GM21528 (cell line): ENCODE measurements at regions not wholly inside any gene's neighbourhood (a gene's known extent, or its start where the extent isn't known, plus 50 kb on each side); places are given as distances from the start of the nearest gene placed in this dataset.
"Not testable (repeated sequence)": the region's sequence is repeated elsewhere in the genome, so short reads cannot be mapped to it uniquely, and the experiment has no call there.

Source experiments
- ATAC-seq: cut with Tn5 transposase; IDR thresholded peaks from one replicate; pipeline ENCODE4 v1.9.1; 2021; ENCODE audit warnings: mild to moderate bottlenecking, moderate library complexity; ENCODE audit not compliant: unreplicated experiment, low FRiP score

DNA sequence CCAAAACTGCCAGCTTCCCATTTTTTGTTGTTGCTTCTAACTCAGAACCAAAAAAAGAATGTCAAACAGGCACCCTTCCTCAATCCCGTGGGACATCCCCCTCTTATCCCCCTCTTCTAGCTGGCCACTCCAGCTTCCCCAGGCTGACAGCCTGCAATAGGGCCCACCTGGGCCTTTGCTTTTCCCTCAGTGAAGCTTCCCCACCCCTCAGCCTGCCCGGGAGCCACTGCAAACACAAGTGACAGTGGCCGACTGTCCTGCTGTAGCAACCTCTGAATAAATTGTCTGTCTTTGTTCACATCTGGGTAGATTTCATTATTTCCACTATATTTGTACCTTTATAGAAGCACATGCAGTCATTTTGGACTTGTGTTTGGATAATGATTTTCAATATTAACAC lies 245.3 kb downstream of the GADD45G start:
- ATAC-seq: no peak

DNA sequence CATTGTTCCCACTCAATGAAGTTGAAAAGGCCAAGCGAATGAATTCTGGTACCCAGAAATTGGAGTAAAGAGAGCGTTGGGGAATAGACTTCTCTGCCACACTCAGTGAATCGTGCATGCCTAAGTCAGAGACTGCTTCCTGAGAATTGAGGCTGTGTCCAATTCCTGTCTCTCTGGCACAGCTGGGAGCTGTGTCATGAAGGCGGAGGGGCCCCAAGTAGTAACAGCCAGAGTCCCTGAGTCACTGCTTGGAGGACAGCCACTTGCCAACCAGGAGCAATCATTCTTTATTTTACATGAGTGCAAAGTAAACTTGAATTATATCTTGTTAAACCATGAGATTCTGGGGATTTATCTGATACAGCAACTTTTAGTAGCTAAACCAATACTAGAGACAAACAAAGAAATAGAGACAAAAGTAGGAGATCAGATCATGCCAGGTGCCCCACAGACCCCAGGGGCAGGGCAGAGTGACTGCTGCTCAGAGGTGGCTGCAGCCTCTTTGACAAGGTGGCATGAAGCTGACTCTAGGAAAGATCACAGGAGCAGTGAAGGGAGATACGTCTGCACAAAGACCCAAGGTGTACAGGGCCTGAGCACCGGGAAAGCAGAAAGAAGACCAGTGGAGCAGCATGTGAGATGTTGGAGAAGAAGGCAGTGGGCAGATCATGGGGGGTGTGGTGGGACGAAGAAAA lies 246.0 kb downstream of the GADD45G start:
- no peak for ATAC-seq

DNA sequence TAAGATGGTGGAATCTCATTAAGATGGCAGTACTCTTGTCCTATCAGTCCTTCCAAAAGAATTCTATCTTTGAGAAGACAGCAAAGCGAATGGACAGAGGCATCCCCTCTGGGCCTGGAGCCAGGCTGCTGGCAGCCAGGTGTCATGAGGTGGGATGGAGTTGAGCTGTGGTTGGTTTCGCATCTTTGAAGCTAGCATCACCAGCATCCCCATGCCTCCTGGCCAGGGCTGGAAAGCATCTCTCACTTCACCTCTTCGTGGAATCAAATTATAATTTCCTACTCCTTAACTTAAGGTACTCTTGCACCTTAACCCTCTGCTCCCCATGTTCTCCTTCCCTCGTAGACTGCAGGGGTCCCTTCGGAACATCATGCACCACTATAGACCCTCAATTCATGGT lies 248.3 kb downstream of the GADD45G start:
- no peak for ATAC-seq

DNA sequence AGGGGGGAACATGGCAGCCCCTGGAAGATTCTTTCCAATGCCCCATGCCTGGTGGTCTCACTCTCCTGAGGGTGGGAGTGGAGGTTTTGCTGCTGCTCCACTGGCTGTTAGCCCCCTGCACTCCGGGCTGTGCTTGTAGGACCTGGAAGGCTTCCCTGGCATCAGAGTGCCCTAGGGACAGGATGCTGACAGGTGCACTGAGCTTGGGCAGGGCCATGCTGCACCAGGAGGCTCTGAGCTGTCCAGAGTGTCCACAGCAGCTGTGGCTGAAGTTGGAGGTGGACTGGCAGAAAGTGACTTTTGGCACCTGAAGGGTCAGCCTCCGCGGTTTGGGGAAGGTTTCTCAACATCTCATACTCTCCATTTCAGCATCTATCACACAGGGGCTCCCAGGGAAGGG lies 249.1 kb downstream of the GADD45G start:
- no peak for ATAC-seq

DNA sequence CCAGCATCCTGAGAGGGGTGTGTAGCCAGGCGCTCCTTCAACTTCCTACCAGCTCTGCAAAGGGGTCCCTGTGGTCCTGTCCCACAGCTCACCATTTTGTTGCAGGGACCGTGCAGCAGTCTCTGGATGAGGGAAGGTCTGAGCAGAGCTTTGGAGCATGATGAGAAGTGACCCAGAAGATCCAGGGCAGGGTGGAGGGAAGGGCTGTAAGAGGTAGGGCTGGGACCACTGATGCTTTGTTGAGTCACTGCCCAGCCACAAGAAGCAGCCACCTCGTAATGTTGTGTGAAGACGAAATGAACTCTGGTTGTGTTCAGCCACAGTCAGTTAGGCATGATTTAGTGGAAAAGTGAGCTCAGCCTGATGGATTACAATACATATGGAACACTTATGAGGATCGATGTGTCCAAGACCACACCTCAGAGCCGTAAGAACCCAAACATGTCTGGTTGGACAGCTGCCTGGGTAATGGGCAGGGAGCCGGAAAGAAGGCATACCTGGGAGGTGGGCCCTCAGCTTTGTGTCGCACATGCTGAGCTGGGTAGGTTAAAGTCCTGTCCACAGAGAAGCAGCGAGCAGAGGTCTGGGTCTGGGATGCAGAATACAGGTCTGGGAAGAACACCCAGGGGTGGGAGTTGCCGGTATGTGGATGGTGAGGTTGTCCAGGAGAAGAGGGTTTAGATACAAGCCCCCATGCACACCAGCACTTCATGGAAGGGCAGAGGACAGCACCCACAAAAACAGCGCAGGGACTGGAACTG lies 250.1 kb downstream of the GADD45G start:
- ATAC-seq: no peak

DNA sequence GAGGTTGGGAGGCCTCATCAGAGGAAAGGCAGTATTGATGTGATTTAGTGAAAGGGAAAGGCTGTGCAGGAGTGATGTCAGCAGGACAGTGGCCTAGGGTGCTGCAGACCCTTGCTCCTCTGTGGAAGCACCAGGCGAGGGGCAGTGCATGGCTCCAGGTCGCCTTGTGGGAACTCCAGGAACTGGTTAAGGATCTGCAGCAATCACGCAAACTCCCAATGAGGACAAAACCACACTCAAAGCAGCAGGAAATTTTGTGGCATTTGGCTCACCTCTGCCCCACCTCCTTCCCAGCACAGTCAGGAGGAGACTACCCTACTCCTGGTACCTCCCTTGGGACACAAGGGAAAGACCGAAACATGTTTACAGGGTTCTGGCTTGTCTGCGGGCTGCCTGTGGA lies 251.5 kb downstream of the GADD45G start:
- ATAC-seq: not testable (repeated sequence)

DNA sequence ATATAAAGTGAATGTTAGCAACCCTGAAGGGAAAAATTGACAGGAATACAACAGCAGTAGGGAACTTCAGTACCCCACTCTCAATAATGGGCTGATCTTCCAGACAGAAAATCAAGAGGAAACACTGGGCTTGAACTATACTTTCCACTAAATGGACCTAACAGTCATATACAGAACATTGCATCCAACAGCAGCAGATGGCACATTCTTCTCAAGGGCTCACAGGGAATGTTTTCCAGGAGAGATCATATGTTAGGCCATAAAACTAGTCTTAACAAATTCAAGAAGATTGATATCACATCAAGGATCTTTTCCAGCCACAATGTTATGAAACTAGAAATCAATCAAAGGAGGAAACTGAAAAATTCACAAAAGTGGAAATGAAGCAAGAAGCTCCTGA lies 252.1 kb downstream of the GADD45G start:
- not testable (repeated sequence) for ATAC-seq

DNA sequence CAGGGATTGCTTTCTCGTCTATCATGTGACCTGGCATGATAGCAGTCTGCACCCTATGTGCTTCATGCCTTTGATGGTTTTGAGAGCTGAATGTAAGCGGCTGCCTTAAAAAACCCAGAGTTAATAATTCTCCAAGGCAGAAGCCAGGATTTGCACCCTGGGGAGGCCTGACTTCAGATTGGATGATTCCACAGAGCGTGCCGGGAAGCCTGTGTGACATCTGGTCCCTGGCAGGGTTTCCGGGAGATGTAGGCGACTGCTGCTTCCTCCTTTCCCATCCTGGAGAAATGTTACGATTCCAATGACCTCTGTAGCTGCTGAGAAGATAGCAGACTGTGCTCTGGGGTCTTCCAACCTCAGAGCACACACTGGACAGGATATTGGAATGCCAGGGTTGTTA lies 255.0 kb downstream of the GADD45G start:
- ATAC-seq: not testable (repeated sequence)

DNA sequence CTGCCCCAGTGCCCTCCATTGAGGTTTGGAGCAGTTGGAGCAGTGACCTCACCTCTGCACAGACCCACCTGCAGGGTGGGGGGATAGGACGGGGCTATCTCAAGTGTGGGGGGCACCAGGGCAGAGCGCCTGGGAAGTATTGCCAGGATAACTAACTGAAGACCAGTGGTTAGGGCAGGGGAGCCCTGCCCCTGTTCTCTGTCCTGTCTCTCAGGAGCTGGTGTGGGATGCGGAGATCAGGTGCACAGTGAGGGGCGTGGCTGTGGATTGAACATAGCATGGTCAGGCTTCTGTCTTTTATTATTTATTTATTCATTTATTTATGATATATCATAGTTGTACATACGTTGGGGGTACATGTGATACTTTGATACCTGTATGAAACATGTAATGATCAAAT lies 256.6 kb downstream of the GADD45G start:
- not testable (repeated sequence) for ATAC-seq

DNA sequence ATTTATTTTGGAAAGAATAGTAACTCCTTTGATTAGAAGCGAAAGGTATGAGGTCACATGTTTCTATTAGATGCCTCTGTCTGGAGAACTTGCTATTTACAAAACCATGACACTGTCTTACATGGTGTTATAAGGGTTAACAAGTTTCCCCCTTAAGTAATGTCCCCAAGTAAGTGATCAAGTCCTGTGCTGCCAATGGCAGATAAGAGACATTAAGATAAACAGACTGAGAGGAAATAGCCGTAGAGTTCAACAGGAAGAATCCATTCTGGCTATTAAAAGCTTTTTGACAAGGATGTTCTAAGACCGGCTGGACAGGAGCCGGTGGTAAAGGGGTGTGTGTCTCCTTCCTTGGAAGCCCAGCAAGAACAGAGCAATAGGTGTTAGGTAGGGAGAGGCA lies 257.5 kb downstream of the GADD45G start:
- no peak for ATAC-seq

DNA sequence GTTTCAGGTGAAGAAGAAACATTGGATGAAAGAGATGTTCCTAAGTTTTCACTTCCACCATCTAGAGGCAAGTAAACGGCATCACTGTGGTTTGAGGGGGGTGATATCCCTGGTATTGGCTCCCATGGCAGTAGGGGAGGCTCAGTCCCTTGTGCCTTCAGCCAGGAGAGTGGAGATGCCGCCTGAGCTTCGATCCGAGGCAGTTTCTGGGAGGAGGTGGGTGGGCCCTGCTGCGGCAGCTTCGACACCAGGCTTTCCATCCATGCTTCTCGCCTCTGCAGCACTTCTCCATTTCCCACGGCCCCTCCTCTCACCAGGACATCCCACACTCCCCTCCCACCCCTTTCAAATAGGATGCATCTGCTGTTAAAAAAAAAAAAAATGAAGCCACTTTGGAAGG lies 258.3 kb downstream of the GADD45G start:
- ATAC-seq: no peak

DNA sequence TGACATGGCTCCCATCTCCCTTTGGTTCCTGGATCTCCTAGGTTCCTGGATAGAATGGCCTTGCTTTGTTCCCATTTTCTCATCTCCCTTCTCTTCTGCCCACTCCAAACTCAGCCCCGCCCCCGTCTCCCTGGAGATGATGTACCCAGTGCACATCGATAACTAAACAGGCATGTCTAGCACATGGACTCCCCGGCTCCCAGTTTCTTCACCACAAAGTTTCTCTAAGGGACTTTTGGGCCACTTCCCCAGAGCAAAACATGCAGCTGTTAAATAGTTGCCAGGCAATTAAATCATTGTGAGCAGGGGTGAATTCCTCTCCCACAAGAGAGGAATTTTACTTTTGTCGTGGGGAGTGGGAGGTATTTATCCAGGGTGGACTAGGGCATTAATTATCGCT lies 259.0 kb downstream of the GADD45G start:
- ATAC-seq: no peak

DNA sequence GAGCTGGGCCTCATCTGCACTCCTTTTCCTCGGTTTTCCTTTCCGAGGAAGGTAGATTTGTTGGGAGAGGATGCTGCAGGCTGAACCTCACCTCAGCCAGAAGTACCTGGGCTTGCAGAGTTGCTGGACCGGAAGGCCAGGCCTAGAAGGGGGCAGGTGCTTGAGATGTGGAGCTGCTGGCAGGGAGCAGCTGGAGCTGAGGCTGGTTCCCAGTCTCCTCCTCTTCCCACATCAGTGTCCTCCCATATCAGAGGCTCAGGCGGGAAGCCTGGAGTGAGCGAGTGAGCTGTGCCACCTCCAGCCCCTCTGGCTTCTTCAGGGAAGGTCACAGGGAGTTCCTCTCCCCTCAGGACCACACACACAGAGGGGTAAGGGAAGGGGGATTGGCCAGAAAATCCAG lies 259.4 kb downstream of the GADD45G start:
- no peak for ATAC-seq

DNA sequence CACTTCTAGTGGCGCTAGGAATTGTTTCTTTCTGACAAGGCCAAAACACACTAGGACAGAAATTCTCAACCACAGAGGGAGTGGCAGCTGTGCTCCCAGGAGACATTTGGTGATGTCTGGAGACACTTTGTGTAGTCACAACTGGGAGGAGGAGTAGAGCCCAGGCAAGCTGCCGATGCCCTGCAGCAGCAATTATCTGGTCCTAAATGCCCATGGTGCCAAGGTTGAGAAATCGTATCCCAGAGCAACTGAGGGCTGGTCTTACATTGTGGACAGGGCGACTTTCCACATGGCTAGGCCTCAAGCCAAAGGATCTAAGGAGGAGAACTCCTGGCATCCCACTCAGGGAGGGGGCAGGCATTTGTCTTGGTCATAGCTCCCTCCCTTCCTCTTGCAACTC lies 259.9 kb downstream of the GADD45G start:
- no peak for ATAC-seq

DNA sequence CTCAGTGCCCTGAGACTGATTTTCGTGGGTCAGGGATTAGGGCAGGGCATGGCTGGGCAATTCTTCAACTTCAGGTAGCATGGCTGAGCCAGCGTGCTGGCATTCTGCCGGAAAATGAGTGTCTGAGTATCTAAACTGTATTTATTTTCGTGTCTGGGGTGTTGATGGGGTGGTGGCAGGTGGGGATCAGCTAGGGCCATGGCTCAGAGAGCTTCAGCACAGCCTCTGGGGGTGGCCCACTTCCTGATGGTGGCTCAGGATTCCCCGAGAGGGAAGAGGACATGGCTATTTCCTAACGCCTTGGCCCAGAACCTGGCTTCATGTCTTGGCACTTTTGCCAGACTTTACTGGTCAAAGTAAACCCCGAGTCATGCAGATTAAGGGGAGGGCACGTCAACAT lies 260.5 kb downstream of the GADD45G start:
- ATAC-seq: no peak

DNA sequence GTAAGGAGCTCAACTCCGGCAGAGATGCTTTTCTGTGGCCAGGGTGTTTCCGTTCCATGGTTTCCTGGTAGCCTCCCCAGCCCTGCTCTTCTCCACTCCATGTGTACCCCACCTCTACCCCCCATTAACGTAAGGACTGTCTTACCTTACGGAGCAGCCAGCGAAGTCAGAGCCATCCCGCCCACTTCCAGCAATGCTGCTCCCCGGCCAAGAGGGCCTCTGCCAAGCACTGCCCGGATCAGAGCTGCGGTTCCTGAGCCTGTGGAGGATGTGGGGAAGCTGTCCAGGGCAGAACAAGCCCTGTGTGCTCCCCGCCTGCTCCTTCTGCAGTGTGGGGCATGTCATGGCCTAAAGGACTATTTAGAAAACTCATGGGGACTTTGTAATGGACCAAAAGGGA lies 261.2 kb downstream of the GADD45G start:
- ATAC-seq: no peak

DNA sequence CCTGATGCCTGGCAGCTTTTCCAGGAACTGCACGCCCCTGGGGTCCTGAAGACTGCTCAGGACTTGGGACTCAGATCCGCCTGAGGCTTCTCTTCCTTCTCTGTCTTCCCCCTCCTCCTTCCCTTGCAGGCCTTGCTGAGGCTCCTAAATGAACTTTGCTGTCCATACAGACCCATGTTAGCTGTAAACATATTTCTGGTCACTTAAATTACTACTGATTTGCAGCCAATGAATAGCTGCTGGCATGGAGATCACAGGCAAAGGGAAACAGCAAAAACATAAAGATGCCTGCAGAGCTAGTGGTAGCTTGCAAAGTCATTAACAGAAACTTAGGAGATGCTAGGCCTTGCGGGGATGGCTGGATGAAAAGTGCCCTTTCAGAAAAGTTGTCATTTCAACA lies 261.9 kb downstream of the GADD45G start:
- no peak for ATAC-seq

DNA sequence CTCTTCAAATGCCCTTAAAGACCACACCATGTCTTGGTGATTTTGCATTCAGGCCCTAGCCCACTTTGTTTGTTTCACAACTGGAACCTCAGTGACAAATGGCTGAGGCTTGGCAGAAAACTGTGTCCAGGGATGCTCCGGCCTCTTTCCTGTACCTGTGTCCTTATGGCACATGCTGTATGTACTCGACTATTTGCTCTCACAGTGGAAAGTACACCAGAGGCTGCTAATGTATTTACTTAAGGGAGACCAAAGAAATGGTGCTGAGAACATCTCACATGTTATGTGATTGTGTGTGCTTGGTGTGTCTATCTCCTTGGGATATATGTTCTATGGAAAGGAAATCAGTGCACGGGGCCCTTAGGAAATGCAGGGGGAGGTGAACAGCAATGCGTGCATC lies 263.3 kb downstream of the GADD45G start:
- no peak for ATAC-seq

DNA sequence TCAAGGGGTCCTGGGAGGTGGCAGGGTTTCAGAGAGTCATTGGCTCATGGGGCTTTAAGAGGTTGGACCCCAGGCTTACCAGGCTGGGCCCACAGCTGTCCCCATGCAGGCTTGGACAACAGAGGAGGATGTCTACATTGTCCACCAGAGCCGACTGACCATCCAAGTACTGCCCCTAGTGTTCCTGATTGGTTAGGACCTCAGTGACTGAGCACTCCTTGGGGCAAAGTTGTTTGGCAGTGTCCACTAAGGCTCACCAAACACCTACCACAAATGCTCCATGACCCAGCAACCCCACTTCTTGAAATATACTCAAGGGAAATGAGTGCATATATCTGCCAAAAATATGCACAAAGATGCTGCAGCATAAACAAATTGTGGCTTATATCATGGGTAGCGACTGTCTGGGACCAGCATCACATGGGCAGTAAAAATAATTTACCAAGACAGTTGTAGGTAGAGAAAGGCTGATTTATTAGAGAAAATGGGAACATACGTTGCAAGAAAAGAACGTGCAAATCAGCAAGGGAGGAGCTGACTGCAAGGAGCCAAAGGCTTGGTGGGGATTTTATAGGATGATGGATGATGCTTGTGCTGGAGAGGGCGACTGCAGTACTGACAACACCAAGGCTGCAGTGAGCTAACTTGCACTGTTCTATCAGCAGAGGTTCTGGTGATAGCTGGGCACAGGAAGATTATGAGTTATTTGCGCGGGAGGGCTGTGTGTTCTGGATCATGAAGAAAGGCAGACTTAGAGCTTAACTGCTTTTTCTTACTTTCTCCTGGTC lies 265.2 kb downstream of the GADD45G start:
- no peak for ATAC-seq

DNA sequence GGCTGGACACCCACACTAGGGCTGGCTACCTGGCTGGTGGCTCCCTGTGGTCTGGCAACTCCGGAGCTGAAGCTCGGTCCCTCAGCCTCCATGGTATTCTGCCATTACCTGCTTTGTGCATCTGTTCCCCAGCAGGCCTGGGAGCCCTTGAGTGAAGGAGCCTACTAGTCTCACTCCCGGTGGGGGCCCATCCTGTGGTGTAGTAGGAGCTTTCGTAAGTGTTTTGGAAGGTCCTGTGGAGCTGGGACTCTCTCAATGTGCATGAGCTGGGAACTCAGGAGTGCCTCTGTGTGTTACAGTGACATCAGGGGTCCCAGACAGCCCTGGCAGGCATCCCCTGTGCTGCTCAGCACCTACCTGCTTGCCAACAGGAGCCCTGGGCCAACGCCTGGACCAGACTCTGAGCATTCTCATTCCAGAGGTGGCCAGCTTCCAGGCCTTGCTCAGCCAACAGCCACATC lies 267.1 kb downstream of the GADD45G start:
- ATAC-seq: no peak

DNA sequence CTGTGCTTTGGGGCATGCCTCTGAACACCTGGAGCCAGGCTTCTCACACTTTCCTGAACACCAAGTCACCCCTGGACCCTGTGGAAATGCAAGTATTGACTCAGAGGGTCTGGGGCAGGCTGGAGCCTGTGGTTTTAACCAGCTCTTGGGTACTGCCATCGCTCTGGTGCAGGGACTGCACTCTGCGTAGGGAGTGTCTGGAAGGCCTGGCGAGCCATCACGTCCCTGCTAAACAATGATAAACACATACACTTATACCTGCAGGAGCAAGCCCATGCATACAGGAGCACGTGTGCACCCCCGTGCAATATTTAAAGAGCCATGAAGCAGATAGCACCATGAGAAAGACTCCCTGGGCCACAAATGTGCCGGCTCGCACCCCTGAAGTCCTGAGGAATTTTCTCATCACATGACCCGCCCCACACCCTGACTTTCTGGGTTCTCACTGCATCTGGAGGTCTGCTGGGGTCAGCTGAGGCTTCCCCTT lies 267.7 kb downstream of the GADD45G start:
- no peak for ATAC-seq
